Stimulated activated CD8-positive, alpha-beta memory T cell treated with anti-CD3 and anti-CD28 coated beads, Interleukin-7, amount 100 ng/mL, for 4 hours (primary cell): ENCODE measurements at regions not wholly inside any gene's neighbourhood (a gene's known extent, or its start where the extent isn't known, plus 50 kb on each side); places are given as distances from the start of the nearest gene placed in this dataset.

ENCODE experiments used
- DNase-seq, 2 donors: peaks; one replicate each; pipeline ENCODE4 v3.0.0-alpha.2; 2020; ENCODE audit warnings: low read depth in 2 of 2

DNA sequence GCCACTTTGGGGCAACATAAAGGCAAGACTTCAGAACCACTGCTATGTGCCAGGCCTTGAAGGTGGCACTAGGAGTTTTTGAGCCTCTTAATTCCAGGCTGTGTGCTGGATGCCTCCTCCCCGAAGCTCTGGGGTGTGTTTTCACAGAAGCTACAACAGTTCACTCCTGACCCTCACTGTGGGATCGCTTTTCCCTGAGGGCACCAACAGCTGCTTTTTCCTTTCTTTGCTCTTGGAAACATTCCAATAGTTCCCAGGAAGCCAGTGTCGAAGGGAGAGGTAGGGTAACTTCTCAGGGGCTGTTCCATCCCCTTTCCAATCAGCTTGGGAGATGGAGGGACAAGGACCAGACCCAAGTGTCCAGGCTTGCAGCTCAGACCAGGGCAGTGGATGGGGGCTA is 153.4 kb downstream of the C1orf94 start:
- DNase-seq, result no peak

DNA sequence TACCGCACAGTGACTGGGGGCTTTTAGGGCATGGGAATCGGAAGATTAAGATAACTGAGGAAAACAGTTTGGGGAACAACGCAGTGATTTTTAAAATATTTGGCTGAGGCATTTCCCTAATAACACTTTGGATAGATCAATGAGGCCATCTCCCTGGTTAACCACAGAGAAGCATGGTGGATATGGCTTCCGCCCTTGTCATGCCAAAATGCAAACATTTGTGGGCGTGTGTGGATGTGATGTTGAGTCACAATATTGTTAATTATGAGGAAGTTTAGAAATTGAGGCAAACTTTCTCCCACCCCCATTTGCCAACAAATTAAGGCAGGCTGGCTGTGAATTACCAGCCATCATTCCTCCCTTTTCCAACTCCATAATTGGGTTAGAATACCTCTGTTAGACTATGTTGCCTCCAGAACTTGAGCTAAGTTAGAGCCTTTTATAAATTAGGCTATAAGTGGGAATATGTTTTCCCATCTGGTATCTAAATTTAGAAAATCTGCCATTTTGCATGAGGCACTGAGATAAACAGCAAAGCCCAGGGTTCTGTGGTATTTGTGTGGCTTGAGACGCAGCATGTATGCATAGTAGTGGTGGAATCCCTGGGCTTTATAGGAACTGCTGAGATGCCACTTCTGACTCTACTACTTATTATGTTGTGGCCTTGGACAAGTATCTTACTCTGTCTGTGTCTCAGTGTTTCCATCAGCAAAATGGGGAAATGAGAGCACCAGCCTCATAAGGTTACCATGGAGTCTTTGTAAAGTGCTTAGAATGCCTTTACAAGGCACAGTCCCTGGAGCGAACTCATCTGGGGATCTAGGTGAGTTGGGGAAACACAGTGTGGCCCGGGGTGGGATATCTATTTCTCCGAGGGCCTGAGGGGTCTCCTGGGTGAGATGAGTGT is 154.6 kb downstream of the C1orf94 start:
- DNase-seq, result no peak

DNA sequence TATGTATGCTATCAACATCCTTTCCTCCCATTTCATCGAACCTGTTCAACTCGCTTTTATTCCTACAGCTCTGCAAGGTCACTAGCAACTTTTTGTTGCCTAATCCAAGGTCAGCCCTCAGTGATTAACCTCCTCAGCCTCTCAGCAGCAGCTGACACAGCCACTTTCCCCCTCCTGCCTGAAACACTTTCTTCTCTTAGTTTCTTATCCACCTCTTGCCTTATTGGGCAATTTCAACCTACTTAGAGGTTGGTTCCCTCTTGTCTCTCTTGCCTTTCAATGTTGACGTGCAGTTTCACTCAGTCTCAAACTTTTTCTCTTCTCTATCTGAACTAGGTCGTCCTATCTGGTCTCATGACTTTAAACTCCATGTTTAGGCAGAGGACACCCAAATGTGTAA is 156.3 kb downstream of the C1orf94 start:
- no peak for DNase-seq

DNA sequence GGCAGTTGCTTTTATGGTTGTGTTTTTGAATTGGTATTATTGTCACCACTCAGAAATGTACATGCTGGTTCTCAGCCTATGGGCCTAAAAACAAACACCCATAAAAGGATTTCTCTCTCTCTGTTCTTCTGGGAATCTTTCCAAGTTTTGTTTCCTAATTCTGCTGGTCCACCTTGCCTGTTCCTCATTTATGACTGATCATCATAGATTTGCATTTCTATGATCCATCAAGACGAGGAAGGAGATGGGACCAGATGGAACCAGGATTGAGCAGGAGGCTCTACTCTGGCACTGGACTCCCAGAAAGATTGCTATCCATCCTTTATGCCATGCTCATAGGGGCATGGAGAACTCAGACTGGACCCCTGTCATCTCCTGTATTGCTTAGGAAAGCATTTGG is 162.2 kb downstream of the C1orf94 start:
- no peak for DNase-seq

DNA sequence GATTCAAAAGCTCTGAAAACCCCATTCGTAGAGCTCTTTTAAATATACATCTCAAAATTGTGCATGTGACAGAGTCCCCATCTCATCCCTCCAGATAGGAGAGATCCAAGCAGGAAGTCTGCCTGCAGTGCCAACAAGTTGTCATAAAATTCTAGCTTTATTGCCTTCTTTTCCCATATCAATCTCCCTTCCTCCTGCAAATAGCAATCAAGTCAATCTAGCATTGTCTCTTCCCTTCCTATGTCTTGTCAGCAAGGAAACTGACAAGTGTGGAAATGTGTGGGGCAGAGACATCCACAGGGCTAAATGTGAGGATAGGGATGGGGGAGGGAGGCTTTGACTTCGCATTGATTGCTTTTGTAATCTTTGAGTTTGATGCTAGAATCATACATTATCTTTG is 165.2 kb downstream of the C1orf94 start:
- no peak for DNase-seq

DNA sequence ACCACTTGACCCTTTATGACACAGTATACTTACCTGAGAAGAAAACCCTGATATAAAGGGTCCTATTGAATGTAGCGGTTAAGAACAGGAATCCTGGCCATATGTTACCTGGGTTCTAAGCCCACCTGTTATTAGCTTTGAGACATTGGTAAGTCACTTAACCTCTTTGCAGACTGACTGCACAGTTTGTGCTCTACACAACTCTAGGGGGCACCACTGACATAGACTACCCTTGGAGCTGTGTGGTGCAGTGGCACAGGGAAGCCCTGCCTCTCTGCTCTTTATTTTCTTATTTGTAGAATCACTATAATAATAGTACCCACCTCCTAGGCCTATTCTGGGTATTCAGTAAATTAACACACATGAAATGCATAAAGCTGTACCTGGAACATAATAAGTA is 165.6 kb downstream of the C1orf94 start:
- DNase-seq, result no peak

DNA sequence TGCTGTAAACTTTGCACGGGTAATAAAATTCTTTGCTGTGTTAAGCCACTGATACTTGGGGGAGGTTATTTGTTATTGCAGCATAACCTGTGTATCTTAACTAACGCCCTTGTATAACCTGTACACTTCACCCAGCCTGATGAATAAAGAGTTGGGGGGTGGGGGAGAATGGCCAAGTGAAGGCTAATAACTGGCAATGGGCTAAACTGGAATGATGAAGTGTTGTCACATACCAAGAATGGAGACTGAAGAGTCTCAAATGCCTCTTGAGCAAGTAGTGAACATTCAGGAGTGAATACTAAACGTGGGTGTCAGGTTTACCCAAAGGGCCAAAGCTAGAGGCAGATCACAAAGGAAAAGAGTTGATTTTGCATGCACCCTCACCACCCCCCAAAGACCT is 169.4 kb downstream of the C1orf94 start:
- DNase-seq, result no peak

DNA sequence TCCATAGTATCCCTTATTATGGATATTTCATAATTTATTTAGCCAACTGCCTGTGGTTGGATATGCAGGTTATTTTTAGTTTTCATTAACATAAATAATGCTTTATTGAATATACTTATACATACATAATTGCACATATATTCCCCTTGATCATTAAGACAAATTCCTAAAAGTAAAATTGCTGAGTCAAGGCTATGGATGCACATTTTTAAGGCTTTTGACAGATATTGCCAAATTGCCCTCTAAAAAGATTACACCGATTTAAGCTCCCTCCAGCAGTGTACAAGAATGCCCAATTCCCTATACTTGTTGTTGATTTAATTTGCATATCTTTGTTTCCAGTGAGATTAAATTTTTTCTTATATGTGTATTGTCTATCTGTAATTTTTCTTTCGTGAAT is 176.7 kb downstream of the C1orf94 start:
- no peak for DNase-seq

DNA sequence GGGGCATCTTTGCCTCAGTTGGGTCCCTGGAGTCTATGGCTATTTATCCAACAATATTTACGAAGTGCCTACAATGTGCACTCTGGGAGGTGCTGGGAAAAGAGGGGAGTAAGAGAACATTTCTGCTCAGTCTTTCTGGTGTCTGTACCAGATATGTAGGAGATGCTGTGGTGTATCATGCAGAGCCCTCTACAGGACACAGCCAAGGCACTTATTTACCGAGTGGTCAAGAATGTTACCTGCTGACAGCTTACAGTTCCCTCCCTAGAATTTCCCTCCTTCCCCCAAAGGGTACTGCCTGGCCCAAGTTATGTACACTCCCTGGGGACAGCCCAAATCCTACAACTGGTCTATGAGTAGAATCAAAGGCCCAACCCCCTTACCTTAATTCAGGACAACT is 177.7 kb downstream of the C1orf94 start:
- DNase-seq, result no peak

DNA sequence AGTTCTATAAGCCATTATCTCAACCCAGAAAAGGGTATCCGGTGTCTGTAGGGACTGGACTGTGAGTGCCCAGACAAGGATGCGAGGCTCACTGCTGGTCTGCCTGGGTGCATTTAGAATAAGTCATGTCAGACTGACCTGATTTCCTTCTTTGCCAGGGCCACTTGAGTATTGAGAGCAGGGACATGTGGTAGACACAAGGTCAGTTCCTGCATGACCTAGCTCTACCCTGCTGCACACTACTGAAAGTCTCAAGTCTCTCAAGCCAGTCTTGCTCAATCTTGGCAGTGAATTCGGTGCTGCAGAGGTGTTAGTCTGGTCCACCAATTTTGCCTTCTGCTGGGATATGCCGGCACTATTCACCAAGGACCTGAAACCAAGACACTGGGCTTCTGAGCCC is 180.1 kb downstream of the C1orf94 start:
- no peak for DNase-seq

DNA sequence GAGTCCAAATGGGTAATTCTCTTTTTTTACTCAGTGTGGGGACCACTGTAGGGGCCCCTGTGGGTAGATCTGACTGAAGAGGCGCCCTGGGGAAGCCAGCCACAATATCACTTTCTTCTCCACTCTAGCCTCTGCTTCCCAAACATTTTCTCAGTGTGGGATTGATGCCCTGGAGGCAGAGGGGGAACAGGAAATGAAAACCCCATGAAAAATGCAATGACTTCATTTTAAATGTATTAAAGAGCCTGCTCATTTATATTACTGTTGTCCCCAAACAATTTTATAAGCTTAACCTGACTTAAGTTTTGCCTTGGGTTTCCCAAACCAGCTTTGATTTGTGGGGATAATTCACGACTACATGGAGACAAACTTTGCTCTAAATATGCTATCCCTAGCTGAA is 181.9 kb downstream of the C1orf94 start:
- no peak for DNase-seq

DNA sequence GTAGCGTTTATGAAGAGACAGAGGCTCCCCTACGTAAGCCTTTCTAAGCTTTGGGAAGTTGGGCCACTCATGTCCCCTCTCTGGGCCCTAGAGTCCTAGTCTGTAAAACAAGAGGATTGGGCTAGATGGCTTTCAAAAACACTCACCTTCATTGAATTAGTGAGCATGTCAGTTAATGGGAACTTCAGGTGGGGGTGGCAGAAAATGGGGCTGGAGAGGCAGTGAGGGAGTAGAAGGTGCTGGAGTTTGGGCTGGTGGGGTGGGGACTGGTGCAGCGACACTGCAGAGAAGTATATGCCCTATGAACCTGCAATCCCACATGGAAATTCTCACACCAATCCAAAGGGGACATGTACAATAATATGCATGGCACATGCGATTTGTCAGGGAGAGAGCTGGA is 182.7 kb downstream of the C1orf94 start:
- DNase-seq, result no peak

DNA sequence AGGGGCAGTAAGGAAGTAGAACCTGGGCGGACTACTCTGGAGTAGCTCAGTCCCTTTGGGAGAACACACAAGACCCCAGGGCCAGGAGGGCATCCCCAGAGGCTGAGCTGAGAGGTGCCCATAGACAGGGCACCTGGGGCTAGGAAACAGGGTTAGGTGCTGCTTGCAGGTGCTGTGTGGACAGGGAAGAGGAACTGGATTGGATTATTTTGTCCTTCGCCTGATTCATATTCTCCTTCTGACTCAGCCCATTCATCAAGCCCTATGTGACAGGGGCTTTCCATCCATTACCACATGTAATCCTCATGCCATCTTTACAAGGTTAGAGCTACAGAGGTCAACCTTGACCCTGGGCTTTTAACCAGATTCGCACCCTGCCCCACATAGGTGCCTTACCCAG is 183.9 kb downstream of the C1orf94 start:
- DNase-seq, result no peak

DNA sequence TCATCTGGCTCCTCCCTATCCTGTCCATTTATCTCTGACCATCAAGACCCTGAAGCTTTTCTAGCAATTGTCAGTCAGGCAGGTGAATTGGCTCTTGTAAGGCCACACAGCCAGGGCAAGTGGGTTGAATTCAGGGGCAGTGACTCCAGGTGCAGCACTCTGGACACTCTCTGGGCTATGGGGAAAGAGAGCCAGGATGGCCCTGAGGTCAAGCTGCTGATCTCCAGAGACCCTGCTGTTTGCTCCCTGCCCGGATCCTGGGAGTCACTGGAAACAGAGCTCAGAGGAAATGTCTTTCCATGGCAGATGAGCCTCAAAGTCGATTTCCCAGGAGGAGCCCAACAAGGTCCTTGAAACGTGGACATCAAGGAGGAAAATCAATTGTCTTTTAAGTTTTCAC is 184.4 kb downstream of the C1orf94 start:
- no peak for DNase-seq

DNA sequence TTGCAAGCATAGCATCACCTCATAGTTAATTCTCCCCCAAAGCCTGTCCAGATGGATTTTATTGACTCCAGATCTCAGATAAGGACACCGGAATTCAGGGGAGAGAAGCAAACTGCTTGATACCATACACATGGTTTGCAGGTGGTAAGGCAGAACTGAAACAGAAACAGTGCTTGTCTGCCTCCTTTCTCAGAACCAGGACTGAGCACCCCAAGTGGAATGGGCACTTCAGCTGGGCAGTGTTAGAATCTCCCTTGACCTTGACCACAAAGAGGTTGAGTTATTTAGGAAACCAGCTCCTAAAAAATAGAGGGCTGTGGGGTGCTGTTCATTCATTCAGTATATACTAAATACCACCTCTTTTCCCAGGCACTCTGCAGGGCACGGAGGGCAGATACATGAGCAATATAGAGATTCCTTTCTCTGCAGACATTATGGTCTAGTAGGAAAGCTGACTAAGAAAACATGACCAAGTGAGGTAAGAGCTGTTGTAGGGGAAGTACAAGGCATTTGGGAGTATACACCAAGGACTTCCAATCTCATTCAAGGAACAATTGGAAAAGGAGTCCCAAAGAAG is 185.2 kb downstream of the C1orf94 start:
- no peak for DNase-seq

DNA sequence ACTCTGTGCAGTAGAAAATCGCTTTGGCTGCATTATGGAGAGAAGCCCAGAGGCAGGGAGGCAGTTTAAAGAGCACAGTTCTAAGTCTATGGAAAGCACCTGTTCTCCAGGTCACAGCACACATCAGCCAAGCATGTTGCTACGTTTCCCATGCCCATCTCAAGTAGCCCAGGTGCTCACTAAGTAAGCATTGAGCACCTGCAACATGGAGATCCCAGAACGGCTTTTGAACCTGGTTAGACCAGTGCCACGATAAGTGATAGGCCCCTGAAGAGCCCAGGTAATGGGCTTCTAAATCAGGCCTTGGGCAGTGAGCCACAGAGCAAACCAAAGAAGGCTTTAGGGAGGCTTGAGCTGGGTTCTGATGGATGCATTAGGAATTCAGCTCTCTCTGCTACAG is 186.2 kb downstream of the C1orf94 start:
- DNase-seq, result no peak

DNA sequence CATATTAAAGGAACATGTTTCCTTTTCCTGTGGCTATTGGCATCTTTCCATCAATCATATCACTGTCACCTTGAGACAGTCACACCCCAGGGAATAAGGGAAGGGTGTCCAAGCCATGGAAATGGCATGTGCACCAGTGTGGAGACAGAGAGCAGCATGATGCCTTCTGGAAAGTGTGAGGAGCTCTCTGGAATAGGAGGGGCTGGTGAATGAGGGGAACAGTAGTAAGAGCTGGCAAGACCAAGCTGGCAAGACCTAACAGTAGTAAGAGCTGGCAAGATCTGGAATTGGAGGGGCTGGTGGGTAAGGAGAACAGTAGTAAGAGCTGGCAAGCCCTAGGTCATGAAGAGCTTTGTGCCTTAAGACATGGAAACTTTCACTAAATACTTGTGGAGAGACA is 186.7 kb downstream of the C1orf94 start:
- DNase-seq, result no peak

DNA sequence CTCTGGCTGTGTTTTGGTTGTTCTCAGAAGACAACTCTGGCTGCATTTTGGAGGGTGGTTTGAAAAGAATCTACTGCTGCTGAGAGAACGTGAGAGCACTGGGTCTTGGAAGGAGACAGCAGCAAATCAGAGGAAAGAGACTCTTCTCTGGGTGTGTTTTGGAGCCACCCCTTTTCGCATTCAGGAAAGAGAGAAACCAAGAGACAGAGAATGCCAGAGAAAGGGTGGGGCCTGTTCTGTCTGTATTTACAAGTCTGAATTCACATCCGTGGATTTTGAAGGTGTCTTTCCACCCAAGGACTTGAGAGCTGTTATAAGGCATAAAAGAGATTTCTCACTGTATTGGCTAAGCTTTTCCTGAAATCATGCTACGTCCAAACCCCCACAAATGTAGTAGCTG is 187.2 kb downstream of the C1orf94 start:
- no peak for DNase-seq

DNA sequence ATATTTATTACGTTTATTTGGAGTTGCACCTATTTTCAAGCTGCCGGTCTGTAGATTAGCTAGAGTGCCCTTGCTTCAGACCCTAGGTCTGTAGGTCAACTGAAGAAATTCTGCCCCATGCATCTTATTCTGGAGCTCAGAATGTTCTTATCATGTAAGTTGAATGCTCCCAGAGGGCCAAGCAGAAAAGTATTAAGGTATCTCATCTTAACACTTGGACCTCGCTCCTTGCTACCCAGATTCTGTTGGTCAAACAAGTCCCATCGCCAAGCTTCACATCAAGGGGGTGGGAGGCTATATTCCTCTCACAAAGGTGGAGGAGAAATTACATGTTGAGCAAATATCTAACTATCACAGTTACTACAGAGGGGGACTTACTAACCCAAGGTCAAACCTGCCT is 187.7 kb downstream of the C1orf94 start:
- DNase-seq, result no peak

DNA sequence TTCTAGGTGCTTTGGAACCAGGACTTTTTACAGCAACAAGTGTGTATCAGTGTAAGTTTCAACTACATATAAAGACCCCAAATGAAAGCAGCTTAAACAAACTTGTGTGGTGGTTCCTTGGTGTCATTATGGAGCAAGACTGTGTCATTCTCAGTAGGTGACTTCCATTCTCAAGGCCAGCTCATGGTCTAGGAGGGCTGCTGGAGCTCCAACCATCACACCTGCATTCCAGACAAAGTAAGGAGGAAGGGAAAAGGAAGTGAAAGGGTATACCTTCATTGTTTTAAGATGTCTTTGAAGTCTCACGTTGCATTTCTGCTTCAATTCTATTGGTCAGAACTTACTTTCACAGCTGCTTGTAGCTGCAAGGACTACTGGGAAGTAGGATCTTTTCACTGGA is 188.6 kb downstream of the C1orf94 start:
- no peak for DNase-seq

DNA sequence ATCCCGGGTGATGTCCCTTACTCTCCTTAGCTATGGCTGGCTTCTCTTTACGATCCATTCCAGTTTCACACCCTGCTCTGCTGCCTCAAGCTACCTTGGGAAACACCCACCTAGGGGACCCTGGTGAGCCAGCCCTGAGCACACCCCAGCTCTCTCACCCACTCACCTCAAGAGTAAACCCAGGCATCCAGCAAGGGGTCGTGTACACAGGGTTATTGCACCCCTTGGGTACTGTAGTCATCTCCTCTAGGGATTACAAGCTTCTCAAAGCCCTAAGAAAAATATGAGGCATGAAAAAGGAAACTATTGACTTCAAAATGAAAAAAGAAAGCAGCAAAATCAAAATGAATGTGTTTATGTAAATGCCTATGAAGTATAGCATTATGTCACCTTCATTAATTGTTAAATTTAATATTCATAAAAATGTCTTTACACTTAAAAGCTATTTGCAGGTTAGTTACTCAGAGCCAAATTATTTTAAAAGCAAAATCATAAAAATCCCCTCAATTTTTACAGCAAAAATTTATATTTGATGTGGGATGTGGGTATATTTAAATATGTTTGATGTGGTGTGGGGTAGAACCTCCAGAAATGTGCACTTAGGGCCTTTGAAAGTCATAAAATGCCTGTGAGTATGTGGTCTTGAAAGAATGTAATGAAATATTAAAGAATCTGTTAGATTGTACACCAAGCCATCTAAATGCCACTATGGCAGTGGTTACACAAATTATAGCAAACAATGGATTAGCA is 190.3 kb downstream of the C1orf94 start:
- DNase-seq, result no peak

DNA sequence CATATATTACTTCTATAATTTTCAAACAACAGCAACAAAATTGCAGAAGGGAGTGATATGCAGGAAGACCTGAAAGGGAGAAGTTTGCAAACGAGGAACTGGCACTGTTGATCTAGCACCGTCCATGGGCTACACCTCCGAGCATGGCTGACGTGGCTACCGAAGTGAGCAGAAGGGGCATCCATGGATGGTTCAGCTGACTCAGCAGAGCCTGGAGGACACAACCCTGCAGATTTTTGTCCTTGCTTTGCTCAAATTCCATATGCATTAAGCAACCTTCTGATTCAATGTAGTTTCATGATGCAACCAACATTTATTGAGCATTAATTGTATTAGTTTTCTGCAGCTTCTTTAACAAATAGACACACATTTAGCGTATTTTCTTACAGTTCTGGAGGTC is 191.2 kb downstream of the C1orf94 start:
- DNase-seq, result no peak
